NCI-H524 (cell line): ENCODE measurements at regions not wholly inside any gene's neighbourhood (a gene's known extent, or its start where the extent isn't known, plus 50 kb on each side); places are given as distances from the start of the nearest gene placed in this dataset.

ENCODE experiments used
- DNase-seq, 2 experiments: peaks; one replicate each; lab custom pipeline; 2025; lab: John Stamatoyannopoulos, UW

DNA sequence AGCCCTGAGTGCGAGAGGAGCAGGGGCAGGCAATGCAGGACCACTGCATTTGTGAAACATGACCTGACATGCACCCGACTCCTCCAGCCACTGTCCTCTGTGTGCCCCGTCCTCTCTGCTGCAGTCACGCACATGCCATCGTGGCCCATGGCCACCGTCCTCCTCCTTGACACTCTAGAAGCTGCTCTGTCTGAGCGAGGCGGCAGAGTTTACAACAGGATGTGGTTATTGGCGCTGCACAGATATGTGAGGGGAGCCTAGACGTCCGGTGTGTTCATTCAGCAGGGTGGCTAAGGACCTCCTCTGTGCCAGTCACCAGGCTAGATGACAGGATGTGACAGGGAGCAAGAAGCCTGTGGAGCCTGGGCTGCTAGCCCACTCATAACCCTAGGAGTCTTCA, 277.8 kb downstream of the FOXO1 start:
- DNase-seq: no peak

DNA sequence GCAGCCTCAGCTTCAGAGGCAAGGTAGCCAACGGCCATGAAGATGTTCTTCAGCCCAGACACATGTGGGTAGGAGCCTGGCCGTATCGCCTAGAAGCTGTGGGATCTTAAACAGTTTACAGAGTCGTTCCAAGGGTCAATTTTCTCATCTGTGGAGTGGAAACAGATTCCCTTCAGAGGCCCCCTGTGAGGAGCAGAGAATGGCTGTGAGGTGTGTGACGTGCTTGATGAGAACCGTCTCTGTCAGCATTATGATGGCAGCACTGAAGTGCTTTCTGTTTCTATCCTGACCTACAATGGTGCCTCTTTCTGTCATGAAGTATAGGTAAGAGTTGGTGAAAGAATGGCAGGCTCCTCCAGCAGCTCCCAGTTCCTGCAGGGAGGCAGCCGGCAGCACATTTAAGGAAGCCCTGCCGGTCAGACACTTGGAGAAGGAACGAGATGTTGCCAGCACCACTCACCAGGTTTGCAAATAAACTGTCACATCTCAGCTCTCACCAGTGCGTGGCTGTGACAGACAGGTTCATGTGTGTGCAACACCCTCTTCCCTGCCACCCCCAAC, 277.3 kb downstream of the FOXO1 start:
- DNase-seq: no peak

DNA sequence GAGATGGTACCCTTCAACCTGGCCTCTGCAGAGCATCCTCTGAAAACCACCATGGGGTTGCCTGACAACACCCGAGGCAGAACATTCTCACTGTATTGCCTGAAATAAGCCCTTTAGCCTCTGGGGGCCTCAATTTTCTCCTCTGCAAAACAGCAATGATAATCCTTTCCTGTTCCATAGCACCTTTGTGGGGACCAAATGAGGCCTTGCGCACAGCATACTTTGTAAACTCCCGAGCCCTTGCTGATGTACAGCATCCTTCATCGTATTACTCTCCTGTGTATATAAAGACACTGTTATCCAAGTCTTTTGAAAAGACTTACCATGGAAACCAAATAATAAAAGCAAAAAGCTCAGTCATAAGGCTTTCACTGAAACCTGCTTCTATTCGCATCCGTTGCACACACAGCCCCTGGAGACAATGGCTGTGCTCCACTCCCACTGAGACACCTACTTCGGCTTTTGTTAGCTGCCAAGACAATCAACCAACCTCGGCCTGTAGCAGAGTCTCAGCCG, 276.0 kb downstream of the FOXO1 start:
- no peak for DNase-seq

DNA sequence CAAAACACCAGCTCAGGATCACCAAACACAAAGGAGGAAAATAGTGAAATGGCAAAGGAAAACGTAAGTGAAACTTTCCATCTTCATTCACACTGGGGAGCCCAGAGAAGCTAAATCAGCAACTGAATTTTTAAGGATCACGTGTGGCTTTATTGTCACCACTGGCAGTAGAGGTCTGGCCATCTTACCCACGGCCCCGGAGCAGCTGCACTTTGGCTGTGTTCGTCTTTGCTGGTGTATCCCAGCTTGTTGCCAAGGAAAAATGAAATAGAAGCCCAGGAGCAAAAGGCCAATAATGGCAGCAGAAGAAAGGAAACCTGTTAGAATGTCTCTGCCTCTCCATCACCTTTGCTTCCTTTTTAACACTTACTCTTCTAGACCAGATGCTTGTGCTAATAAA, 274.7 kb downstream of the FOXO1 start:
- DNase-seq: no peak

DNA sequence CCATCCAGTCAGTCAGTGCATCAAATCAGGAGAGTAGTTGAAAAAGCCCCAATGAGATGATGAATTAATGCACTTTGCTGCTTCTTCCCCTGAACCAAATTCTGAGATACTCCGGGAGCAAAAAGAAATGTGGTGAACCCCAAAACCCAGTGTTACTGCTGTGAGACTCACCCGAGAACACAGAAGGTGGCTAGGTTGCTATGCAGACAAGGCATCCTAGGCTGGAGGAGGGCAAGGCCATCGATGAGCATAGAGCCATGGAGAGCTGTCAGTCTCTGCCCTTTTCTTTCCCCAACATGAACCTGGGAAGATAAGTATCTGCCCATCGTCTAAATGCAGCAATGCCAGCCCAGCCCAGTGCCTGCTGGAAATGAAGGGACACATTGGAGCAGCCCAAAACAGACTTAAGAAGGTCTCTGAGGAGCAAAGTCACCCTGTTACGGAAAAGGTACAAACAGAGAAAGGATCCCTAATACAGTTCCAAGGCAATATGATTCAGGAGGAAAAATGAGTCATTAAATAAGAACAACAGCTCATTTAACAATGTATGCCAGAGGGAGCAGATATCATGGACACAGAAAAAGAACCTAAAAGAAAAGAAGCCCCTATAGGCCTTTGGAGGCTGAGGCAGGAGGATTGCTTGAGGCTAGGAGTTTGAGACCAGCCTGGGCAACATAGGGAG, 272.0 kb downstream of the FOXO1 start:
- no peak for DNase-seq

DNA sequence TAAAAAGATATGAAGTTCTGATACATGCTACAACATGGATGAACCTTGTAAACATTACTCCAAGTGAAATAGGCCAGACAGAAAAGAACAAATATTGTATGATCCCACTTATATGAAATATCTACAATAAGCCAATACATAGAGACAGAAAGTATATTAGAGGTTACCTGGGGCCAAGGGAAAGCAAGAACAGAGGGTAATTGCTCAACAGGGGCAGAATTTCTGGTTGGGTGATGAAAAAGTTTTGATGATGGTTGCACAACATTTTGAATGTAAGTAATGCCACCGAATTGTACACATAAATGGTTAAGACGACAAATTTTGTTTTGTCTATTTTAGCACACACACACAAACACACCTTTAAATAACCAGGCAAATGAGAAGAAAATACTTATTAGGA, 268.4 kb downstream of the FOXO1 start:
- no peak for DNase-seq

DNA sequence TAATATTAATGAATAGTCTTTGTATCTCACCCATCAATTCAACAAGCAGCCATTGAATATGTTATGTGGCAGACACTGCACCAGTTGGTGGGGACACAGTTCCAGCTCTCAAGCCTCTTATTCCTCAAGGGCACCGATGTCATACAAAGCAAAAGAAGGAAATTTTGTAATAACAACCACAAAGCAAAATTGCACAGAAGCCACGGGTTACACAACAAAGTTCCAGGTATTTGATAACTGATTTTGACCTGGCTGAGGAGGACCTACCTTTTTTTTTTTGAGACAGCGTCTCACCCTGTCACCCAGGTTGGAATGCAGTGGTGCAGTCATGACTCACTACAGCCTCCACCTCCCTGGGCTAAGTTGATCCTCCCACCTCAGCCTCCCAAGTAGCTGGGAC, 266.7 kb downstream of the FOXO1 start:
- DNase-seq: no peak

DNA sequence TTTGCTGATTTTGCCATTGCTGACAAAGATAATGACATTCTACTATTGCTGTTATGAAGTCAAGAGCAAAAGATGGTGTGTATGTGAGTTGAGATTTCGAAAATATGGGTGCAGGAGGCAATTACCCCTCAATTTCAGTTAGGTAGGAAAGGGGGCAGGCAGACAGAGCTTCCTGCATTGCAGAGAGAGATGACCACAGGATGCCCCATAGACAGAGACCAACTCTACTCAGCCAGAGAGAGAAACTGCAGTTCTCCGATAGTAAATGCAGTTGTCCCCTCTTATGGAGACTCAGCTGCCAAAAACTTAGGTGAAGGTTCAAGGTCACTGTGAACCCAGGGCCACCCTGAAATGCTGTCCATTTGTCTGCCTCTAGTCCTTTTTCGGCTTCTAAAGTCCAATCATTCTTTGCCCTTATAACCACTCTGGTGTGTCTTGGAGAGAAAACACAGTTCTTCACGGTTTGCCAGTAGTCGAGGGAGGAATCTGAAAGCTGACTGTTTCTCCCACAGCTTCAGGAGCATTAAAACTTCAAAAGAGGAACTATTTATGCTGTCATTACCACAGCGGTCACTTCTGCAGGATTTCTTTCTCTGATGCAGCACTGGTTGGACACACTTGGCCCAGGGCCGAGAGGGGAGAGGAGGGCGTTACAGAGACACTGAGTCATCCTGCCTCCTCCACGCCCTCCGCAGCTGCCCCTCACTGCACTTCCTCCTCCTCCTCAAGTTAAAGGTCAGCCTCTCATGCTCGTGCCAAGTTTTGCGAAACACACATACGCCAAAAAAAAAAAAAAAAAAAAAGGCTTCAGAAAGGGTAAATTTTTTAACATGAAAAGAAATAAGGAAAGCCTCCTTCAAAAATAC, 264.3 kb downstream of the FOXO1 start:
- no peak for DNase-seq

DNA sequence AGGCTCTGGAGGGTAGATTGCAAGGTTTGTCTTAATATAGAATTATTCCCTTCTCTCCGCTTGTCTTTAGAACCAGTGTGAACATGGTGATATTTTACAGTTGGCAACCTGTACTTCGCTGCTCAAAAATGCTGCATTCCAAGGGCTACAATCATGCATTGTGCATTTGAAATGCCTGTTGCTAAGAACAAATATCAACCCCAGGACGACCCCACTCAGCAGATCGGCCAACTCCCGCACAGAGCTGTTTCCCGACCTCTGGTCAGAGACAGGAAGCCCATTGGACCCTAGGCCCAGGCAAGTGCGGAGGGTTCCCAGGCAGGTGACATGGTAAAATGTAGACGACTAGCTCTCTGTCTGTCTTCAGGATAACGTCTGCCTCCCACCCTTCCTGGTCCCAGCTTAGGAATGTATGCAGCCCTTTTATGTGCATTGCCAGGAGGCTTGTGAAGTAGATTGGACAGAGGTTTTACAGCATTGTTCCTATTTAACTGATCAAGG, 263.5 kb downstream of the FOXO1 start:
- no peak for DNase-seq

DNA sequence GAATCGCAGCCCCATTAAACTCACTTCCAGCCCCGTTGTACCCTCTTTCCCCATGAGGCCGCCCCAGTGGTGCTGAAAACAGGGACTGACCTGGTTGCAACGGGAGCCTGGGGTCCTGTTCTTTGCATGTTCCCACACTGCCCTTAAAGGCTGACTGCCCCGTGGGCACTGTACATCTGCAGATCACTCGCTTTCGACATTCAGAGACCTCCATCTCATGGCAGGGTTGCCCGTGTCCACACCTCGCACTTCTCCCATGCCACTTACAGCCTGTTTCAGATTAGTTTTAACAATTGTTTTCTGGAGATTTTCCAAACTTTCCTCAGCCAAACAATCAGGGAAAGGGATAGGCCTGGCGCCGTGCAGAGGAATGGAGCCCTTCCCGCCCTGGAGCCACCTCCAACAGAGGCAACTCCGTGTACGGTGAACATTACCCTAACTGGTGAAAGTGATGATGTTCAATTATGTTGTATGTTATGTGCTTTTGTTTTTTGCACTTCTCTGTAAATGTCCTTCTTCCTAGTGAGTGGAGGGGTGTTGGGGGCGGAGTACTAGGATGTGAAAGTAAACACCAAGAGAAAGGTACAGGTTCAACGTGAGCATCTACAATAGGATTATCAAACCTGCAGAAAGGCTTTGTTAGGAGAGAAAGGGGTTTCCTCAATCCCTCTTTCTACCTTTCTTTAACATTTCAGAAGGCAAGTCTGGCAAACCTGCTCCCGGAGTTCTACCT, 262.8 kb downstream of the FOXO1 start:
- DNase-seq: no peak

DNA sequence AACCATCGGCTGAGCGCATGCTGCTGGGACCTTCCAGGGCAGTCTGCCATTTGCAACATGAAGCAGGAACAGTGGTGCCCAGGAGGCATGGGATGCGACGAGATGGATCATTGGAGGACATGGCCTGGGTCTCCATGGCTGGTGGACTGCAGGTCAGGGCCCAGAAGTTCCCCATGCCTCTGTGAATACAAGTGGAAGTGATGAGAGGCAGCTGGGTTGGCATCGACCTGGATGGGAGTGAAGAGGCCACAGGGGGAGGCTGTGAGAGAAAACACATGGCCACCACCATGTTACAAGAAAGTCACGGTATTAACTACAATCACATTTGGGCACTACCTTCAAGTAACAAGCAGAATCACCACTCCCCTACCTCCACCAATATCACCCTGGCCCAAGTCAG, 262.0 kb downstream of the FOXO1 start:
- DNase-seq: no peak

DNA sequence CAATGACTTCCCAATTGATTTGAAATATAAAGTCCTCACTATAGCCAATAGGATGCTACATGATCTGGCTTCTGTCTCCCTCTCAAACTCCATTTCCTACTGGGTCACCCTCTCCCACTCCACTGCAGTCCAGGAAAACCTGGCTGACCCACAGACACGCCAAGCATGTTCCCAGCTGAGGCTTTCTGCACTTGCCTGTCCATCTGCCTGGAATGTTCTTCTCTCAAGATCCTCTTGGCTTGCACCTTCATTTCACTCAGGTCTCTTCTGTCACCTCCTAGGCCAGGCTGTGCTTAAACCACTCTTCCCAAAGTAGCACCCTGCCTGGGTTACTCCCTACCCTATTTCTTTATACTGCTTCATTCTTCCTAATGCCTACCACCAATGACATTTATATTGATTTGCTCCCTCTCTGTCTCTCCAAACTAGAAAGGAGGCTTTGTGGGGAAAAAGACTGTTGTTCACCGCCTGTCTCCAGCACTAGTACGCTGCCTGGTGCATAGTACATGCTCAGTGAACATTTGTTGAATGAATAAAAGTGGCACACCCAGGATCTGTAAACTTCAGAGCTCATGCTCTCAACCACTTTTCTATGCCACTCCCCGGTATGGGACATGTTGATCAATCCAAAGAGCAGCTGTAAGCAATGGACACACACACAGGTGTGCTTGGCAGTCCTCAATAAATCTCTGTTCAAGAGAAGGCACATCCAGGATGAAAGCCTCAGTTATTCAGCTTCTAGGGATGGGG, 261.3 kb downstream of the FOXO1 start:
- no peak for DNase-seq

DNA sequence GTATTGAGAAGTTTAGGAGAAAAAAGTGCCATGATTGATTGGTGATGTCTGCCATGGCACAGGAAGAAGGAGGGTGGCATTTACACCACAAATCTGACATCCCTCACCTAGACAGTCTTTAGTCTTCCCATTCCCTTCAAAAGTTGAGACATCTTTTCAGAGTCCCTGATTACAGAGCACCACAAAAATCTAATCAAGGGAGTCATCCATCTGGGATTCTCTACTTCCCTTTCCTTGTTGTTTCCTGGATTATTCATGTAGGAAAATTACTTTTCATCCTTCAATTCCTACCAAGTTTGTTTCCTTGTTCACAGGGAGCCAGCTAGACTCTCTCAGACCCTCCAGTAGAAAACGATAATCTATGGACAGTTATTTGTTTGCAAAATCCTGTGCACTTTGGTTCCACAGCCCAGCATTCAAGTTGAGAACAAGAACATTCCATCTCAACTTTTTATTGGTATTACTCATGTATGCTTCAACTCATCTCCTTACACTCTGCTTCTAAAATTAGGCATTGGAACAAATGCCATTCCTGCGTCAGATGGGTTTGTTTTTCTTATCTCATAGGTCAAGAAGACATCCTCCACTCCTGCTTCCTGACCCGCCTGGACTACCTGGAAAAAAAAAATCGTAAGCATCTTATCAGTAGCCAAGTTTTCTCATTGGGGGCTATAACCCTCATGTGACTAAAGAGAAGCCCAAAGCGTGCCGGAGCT, 259.9 kb downstream of the FOXO1 start:
- no peak for DNase-seq

DNA sequence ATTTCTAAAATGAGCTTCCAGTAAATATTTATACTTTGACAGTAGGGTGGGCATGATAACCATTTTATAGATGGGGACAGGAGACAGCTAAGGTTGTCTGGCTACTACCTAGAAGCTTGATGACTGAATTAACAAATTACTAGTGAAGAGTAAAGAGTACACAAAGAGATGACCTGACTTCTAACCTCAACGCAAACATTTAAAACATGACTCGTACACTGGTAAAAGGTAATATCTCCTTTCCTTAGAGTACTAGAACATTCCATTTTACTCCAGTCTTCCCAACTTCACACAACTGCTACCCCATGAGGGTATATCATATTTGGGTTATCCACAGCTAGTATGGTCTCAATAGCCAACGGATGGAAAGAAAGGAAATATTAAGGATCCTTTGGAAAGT, 258.9 kb downstream of the FOXO1 start:
- no peak for DNase-seq

DNA sequence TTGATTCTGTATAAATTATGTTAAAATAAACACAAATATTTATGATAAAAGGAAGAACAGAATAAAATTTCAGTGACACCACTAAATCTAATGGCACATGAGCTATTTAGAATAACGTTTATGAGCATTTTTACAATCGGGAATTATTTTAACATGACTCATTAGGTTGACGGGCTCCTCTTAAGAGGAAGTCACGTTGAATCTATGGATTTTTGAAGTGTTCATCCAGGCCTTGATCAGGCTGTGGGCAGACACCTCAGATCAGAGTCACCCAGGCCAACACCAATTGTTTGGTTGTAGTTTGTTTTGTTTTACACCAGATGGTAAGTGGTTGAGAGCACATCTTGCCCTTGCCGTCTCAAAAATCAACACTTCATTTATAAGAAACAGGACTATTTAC, 257.8 kb downstream of the FOXO1 start:
- DNase-seq: no peak

DNA sequence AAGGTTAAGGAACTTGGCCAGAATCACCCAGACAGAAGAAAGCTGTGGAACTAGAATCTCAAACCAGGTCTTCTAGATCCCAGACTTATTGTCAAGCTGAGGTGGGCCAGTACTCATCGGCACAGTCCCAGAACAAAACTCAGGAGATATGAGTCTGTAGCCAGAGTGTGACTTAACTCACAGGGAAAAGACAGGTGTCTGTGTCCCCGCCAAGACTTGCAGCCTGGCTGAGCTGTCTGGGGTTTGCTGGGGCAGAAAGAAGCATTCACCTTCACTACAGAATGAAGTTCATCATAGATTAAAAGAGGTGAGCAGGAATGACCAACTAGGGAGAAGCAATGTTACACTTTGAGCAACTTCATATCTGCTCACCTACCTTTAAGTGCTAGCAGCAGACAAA, 257.2 kb downstream of the FOXO1 start:
- no peak for DNase-seq

DNA sequence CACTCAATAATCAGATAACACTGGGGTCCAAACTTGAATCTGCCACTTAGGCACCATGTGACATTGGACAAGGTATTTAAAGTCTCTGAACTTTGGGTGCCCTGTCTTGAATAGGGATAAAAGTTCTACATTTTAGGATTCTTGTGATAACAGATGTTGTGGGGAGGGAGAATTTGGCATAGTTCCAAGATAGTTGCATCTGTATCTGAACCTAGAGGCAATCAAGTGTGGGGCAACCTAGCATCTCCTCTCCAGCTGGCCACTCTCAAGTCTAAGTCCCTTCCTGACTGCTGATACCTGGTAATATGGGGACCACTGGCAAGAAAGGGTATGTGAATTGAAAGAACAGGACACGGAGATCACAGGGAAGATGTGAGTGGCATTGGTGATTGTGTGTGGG, 256.1 kb downstream of the FOXO1 start:
- peak in 1 of 2 experiments; percentile 6 for DNase-seq

DNA sequence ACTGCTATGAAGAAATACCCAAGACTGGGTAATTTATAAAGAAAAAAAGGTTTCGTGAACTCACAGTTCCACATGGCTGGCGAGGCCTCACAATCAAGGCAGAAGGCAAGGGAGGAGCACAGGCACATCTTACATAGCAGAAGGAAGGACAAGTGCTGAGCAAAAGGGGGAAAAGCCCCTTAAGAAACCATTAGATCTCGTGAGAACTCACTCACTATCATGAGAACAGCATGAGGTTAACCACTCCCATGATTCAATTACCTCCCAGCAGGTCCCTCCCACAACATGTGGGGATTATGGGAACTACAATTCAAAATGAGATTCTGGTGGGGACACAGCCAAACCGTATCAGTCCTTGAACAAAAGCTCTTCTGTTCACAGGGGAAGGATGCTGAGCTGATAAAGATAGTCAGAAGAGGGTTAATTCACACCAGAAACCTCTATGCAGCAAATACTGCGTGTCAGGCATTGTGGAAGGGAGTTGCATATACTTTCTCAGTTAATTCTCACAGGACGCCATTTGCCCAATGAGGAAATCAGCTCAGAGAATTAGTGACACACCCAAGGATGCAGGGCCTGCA, 246.2 kb downstream of the FOXO1 start:
- DNase-seq: no peak

DNA sequence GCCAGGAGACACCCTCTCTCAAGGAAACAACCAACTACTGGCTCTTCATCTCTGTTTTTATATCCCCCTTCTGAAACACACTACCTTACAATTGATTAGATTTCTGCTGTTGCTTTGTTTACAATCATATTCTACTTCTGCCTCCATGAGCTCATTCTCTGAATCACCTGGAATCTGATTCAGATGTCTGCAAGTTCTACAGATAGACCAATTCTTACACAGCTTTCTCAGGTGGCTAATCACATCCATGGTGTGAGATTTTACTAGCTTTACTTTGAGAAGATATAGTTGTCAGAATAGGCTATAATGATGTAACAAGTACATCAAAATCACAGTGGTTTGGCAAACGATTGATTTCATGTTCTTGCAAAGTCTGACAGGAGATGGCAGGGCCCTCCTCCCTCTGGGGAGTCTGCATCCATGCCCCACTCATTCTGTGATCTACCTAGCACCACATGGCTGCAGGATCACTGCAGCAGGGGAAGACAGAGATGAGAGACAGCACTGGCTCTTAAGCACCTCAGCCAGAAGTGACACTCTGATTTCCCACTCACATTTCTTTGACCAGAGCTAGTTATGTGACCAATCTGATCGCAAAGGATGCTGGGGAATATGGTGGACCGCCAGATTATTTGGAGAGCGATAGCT, 243.7 kb downstream of the FOXO1 start:
- DNase-seq: no peak

DNA sequence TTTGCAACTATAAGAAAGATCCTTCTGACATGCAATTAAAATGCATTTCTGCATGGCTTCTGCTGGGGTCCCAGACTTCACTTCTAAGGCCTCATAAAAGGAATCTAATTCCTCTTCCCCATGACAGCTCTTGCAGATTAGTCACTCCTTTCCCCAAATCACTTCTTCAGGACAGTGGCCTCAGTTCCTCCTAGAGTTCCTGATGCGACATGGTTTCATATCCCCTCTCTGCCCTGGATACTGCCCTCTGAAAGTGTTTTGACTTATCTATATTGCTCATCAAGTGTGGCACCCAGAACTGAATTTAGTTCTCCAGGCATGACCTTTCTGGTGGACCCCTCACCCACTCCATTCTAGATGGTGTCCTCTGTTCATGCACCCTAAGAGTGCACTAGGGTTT, 238.1 kb downstream of the FOXO1 start:
- DNase-seq: no peak
